ENCODE measurements at regions not wholly inside any gene's neighbourhood (a gene's known extent, or its start where the extent isn't known, plus 50 kb on each side); places are given as distances from the start of the nearest gene placed in this dataset.
"Not testable (repeated sequence)": the region's sequence is repeated elsewhere in the genome, so short reads cannot be mapped to it uniquely, and the experiment has no call there.

- TF ChIP-seq CTCF, POLR2A (IDR thresholded peaks at IDR 0.05): not testable (repeated sequence)
These were observed 110.0 kb downstream of the NPIPA7 start for GRCh38 chr16:16488919-16489318.
